ENCODE measurements at regions not wholly inside any gene's neighbourhood (a gene's known extent, or its start where the extent isn't known, plus 50 kb on each side); places are given as distances from the start of the nearest gene placed in this dataset.

DNA sequence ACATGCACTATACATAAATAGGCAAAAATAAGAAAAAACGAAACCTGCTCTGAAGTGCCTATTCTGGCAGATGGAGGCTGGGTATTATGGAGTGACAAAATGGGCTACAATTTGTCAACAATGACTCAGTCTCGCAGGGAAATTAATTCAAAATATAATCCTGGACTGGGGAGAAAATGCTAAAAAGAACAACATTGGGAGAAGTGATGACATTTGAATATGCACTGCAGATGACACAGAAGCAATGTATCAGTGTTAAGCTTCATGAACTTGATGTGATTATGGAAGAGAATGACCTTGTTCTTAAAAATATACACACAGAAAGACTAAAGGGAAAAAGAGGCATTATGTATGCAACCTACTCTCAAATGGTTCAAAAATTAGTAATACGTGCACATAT lies 74.8 kb upstream of the PSMD7 start:
- TF ChIP-seq, protein P1, sequence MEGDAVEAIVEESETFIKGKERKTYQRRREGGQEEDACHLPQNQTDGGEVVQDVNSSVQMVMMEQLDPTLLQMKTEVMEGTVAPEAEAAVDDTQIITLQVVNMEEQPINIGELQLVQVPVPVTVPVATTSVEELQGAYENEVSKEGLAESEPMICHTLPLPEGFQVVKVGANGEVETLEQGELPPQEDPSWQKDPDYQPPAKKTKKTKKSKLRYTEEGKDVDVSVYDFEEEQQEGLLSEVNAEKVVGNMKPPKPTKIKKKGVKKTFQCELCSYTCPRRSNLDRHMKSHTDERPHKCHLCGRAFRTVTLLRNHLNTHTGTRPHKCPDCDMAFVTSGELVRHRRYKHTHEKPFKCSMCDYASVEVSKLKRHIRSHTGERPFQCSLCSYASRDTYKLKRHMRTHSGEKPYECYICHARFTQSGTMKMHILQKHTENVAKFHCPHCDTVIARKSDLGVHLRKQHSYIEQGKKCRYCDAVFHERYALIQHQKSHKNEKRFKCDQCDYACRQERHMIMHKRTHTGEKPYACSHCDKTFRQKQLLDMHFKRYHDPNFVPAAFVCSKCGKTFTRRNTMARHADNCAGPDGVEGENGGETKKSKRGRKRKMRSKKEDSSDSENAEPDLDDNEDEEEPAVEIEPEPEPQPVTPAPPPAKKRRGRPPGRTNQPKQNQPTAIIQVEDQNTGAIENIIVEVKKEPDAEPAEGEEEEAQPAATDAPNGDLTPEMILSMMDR (IDR thresholded peaks at IDR 0.05; ENCODE audit: control extremely low read depth in 1 of 3, insufficient read depth in 1 of 3, low read depth in 1 of 3, low read length in 3 of 3) = no peak
- no peak for TF ChIP-seq POLR2A (IDR thresholded peaks at IDR 0.05; ENCODE audit: control extremely low read depth in 1 of 2, low read depth in 2 of 2, low read length in 2 of 2)
- TF ChIP-seq RAD21 (IDR thresholded peaks at IDR 0.05 in 1 of 2, conservative IDR thresholded peaks at IDR 0.05 in 1 of 2; ENCODE audit: low read depth in 2 of 2, low read length in 2 of 2) = no peak
- TF ChIP-seq POLR2AphosphoS5 (IDR thresholded peaks at IDR 0.05; ENCODE audit: low read depth, low read length) = no peak
- no peak for TF ChIP-seq TAF1 (IDR thresholded peaks at IDR 0.05; ENCODE audit: low read depth, low read length)
- TF ChIP-seq SUZ12 (IDR thresholded peaks at IDR 0.05; ENCODE audit: low read length) = no peak
- TF ChIP-seq EZH2 (IDR thresholded peaks at IDR 0.05; ENCODE audit: low read depth, low read length, severe bottlenecking) = no peak
- TF ChIP-seq, protein P2, sequence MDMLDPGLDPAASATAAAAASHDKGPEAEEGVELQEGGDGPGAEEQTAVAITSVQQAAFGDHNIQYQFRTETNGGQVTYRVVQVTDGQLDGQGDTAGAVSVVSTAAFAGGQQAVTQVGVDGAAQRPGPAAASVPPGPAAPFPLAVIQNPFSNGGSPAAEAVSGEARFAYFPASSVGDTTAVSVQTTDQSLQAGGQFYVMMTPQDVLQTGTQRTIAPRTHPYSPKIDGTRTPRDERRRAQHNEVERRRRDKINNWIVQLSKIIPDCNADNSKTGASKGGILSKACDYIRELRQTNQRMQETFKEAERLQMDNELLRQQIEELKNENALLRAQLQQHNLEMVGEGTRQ (IDR thresholded peaks at IDR 0.05; ENCODE audit: low read length) = no peak
- no peak for TF ChIP-seq MAFK (IDR thresholded peaks at IDR 0.05; ENCODE audit: low read depth, low read length)
- TF ChIP-seq KDM5A (IDR thresholded peaks at IDR 0.05; ENCODE audit: low read length) = no peak
- TF ChIP-seq KDM1A (IDR thresholded peaks at IDR 0.05; ENCODE audit: borderline replicate concordance, low read length) = no peak
- TF ChIP-seq JUND (IDR thresholded peaks at IDR 0.05; ENCODE audit: low read length) = no peak
- TF ChIP-seq RNF2 (IDR thresholded peaks at IDR 0.05; ENCODE audit: borderline replicate concordance, low read depth, low read length, missing control alignments, poor library complexity, severe bottlenecking) = no peak

Measured in H1 (cell line).